Hepatocyte (in vitro differentiated cells): ENCODE measurements at regions not wholly inside any gene's neighbourhood (a gene's known extent, or its start where the extent isn't known, plus 50 kb on each side); places are given as distances from the start of the nearest gene placed in this dataset.

Experiments used
- EZH2 ChIP-seq: fragments of 200-600 bp; sonication (generic); IDR thresholded peaks from 2 replicates; pipeline ENCODE4 v1.6.1; 2016; ENCODE audit warnings: antibody characterized with exemption, mild to moderate bottlenecking, borderline replicate concordance
- EZH2phosphoT487 ChIP-seq: fragments of 200-600 bp; sonication (generic); IDR thresholded peaks from one replicate; pipeline ENCODE4 v1.6.1; 2018; ENCODE audit warnings: antibody characterized with exemption, mild to moderate bottlenecking, low read depth, moderate library complexity; ENCODE audit not compliant: unreplicated experiment, severe bottlenecking
- TF ChIP-seq, protein P1 (sequence below): fragments of 200-600 bp; sonication (generic); IDR thresholded peaks from 2 replicates; pipeline ENCODE4 v1.5.1; 2016; ENCODE audit warnings: antibody characterized with exemption, mild to moderate bottlenecking; ENCODE audit not compliant: poor library complexity

DNA sequence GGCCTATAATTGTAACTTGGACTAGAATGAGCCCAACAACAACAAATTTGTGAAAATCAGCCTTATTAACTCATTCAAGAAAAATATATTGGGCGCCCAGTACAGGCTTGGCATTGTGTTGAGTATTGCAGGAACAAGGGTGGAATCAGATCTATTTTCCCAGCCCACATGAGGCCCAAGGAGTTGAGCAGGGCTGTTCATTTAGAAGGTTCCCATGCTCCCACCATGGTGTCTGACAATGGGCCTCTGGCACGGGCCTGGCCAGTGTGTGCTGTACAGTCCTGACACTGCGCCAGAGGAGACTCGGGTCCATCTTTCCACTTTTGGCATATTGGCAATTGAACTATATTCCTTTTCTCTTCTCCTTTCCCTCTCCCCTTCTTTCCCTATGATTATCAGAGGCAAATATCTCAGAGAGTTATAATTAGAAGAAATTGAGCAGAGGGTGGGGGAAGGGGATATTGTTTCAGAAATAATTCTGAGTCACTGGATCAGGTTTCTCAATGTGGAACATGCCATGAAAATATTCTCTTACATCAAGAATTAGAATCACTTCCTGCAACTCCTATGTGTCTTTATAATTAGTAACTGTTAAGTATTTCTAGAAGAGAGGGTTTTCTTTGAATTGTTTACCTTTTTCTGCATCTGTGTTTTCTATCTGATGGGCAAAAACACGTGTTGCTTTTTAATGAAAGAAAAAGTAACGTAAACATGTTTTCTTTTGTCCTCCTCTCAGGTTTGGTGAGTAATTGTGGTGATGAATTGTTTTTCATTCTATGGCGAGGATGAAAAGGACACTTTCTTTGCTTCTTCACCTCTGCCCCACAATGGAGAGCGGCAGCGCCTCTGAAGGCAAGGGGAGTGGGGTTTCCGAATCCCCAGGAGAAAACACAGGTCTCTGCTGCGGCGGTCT is 209.4 kb downstream of the FOXA2 start:
- TF ChIP-seq, protein P1, sequence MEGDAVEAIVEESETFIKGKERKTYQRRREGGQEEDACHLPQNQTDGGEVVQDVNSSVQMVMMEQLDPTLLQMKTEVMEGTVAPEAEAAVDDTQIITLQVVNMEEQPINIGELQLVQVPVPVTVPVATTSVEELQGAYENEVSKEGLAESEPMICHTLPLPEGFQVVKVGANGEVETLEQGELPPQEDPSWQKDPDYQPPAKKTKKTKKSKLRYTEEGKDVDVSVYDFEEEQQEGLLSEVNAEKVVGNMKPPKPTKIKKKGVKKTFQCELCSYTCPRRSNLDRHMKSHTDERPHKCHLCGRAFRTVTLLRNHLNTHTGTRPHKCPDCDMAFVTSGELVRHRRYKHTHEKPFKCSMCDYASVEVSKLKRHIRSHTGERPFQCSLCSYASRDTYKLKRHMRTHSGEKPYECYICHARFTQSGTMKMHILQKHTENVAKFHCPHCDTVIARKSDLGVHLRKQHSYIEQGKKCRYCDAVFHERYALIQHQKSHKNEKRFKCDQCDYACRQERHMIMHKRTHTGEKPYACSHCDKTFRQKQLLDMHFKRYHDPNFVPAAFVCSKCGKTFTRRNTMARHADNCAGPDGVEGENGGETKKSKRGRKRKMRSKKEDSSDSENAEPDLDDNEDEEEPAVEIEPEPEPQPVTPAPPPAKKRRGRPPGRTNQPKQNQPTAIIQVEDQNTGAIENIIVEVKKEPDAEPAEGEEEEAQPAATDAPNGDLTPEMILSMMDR = no peak
- TF ChIP-seq EZH2phosphoT487 (no peak), EZH2 (no peak)
